Dendritic cell treated with granulocyte-macrophage colony-stimulating factor and Interleukin-4, amounts not matched to agents 40 ng/mL and 50 ng/mL, for 4 days (primary cell): ENCODE measurements at regions not wholly inside any gene's neighbourhood (a gene's known extent, or its start where the extent isn't known, plus 50 kb on each side); places are given as distances from the start of the nearest gene placed in this dataset.
A peak's percentile ranks its signal among the peaks of the same experiment; 100 is the strongest.

Experiments
- H3K27ac Mint-ChIP-seq: one replicate; pipeline ENCODE4 v1.8.0; 2022; ENCODE audit warnings: mild to moderate bottlenecking, mixed read lengths
- H3K27me3 Mint-ChIP-seq: one replicate; pipeline ENCODE4 v1.8.0; 2022; ENCODE audit warnings: mild to moderate bottlenecking, mixed read lengths
- H3K36me3 Mint-ChIP-seq: one replicate; pipeline ENCODE4 v1.8.0; 2022; ENCODE audit warnings: low read depth, mixed read lengths
- H3K4me1 Mint-ChIP-seq: one replicate; pipeline ENCODE4 v1.8.0; 2022; ENCODE audit warnings: low read depth, mixed read lengths
- H3K4me3 Mint-ChIP-seq: one replicate; pipeline ENCODE4 v1.8.0; 2022; ENCODE audit warnings: mild to moderate bottlenecking, moderate library complexity, mixed read lengths
- H3K9me3 Mint-ChIP-seq: one replicate; pipeline ENCODE4 v1.8.0; 2022; ENCODE audit warnings: mixed read lengths
- intact Hi-C: fragments of 100-400 bp; cut with micrococcal nuclease; formaldehyde crosslinking; loops from one replicate; pipeline ENCODE4 v1.15.0; 2022

DNA sequence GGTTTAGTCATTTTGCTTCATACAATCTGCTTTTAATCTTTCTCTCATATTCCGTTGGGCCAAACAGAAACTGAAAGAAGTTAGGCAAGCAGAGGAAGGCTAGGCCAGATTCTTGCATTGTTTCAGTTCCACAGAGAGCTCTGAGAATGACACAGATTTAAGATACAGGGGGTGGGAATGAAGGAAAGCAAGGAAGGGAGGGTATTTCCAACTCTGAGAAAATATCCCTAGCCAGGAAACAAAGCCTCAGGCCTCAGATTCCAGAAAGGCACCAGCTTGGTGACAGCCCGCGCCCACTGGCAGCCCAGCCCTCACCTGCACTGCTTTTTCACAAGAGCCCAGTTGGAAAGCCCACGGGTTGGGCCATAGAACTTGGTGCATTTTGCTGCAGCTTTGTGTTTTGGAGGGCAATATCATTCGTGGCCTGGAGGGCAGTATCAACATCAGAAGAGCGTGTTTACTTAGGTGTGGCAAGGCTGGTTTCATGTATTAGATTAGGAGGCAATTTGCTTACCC, 63.5 kb downstream of the ENC1 start:
- Mint-ChIP-seq H3K36me3 (no peaks in the 10 kb centered on the region), H3K27me3 (no peaks in the 10 kb centered on the region), H3K27ac (peak overlapping the region; percentile 30), H3K9me3 (no peaks in the 10 kb centered on the region), H3K4me1 (peaks cover 14% of the 10 kb centered on the region), H3K4me3 (no peak overlapping the region)
- intact Hi-C loops, result no loop called here

DNA sequence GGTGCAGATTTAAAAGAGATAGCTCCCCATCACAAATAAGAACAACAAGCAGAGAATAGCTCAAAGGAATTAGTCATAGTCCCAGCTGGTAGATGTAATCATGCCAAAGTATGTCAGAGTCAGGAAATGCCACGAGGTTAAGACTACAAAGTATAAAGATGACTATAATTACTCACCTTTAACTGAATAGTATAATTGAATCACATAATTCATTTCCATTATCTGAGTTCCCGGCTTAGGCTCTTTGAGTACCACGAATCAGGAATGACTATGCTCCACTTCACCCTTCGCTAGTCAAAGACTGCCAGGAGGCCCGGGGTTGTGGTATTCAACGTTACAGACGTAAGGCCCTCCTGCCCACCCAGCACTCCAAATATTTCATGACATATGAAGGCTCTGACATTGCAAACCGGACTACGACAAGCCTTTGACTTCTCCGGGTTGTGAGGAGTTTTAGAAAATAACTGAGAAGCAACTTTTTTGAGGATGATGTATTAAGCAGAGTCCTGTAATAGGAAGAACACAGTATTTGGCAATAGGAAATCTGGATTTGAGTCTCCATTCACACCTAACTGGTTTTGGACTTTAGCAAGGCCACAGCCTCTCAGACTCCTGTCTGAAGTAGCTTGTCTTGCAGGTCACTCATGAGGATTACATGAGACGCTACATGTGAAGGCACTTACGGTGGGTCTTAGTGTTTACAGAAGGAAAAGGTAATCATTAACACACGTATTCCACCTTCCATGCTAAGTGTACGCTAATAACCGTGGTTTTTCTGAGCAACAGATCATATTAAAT, 64.6 kb downstream of the ENC1 start:
- H3K27me3 Mint-ChIP-seq, result no peaks in the 10 kb centered on the region
- peak overlapping the region; percentile 30 for H3K27ac Mint-ChIP-seq
- intact Hi-C loops, result no loop called here
- H3K36me3 Mint-ChIP-seq, result no peaks in the 10 kb centered on the region
- peaks cover 14% of the 10 kb centered on the region for H3K4me1 Mint-ChIP-seq
- H3K9me3 Mint-ChIP-seq, result no peaks in the 10 kb centered on the region
- H3K4me3 Mint-ChIP-seq, result no peak overlapping the region

DNA sequence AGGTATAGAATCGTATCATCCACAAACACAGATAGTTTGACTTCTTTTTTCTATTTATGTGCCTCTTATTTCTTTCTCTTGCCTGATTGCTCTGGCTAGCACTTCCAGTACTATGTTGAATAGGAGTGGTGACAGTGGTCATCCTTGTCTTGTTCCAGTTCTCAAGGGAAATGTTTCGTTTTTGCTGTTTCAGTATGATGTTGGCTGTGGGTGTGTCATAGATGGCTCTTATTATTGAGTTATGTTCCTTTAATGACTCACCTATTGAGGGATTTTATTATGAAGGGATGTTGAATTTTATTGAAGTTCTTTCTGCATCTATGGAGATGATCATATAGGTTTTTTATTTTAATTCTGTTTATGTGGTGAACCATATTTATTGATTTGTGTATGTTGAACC, 70.3 kb downstream of the ENC1 start:
- Mint-ChIP-seq H3K27ac (no peak overlapping the region), H3K9me3 (peaks cover 8% of the 10 kb centered on the region), H3K27me3 (no peaks in the 10 kb centered on the region), H3K36me3 (no peaks in the 10 kb centered on the region), H3K4me1 (no peaks in the 10 kb centered on the region), H3K4me3 (no peak overlapping the region)
- intact Hi-C loops, result no loop called here

DNA sequence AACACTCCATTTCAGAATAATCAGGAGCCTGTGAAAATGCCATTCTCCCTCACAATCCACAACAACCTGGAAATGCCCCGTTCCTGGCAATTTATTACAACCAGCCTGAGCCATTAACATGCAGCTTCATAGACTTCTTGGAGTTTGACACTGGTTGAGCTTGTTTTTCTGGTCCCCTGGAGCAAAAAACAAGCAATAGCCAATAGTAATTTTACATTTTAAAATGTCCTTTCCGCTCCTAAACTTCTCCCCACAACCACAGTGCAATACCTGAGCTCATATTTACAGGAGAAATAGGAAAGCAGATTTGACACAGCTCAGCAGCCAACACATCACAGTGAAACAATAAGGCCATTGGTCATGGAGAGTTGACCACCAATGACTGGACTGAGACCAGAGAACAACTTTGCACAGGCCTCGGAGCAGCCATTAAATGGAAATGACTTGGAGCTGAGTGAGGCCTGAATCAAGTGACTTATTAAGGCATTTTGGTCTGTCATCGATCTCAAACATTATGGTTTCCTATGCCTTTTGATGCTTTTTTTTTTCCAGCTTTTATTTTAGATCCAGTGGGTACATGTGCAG, 73.0 kb downstream of the ENC1 start:
- H3K27ac Mint-ChIP-seq, result no peak overlapping the region
- no peaks in the 10 kb centered on the region for H3K4me1 Mint-ChIP-seq
- intact Hi-C loops, result no loop called here
- H3K36me3 Mint-ChIP-seq, result no peaks in the 10 kb centered on the region
- no peak overlapping the region for H3K4me3 Mint-ChIP-seq
- H3K27me3 Mint-ChIP-seq, result no peaks in the 10 kb centered on the region
- peaks cover 8% of the 10 kb centered on the region for H3K9me3 Mint-ChIP-seq

DNA sequence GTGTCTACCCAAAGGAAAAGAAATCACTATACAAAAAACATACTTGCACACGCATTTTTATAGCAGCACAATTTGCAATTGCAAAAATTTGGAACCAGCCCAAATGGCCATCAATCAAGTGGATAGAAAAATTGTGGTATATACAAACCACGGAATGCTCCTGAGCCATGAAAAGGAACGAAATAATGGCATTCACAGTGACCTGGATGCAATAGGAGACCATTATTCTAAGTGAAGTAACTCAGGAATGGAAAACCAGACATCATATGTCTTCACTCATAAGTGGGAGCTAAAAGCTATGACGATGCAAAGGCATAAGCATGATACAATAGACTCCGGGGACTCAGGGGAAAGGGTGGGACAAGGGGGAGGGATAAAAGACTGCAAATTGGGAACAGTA, 78.4 kb downstream of the ENC1 start:
- intact Hi-C loops, result no loop called here
- Mint-ChIP-seq H3K36me3 (no peaks in the 10 kb centered on the region), H3K4me3 (no peak overlapping the region), H3K27me3 (peaks cover 3% of the 10 kb centered on the region), H3K9me3 (no peaks in the 10 kb centered on the region), H3K4me1 (peaks cover 6% of the 10 kb centered on the region), H3K27ac (no peak overlapping the region)

DNA sequence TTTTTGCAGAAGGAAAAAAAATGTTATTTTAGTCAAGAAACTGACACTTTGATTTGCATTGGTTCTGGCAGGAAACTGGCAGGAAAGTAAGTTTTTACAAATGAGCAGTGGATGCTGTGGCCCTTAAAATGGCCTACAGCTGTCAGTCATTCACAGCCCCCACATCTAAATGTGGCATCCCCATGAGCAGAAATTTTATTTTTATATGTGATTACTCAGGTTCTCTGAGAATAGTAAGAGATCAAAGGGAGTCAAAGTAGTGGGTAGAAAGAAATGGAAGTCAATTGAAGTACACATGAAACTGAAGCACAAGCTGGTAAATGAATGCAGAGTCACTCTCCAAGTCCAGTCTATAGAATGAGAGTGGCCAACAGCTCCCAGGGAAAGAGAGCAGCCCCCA, 80.3 kb downstream of the ENC1 start:
- Mint-ChIP-seq H3K27me3 (peaks cover 3% of the 10 kb centered on the region), H3K4me3 (no peak overlapping the region), H3K27ac (no peak overlapping the region), H3K4me1 (peaks cover 6% of the 10 kb centered on the region), H3K36me3 (no peaks in the 10 kb centered on the region), H3K9me3 (no peaks in the 10 kb centered on the region)
- intact Hi-C loops, result no loop called here

DNA sequence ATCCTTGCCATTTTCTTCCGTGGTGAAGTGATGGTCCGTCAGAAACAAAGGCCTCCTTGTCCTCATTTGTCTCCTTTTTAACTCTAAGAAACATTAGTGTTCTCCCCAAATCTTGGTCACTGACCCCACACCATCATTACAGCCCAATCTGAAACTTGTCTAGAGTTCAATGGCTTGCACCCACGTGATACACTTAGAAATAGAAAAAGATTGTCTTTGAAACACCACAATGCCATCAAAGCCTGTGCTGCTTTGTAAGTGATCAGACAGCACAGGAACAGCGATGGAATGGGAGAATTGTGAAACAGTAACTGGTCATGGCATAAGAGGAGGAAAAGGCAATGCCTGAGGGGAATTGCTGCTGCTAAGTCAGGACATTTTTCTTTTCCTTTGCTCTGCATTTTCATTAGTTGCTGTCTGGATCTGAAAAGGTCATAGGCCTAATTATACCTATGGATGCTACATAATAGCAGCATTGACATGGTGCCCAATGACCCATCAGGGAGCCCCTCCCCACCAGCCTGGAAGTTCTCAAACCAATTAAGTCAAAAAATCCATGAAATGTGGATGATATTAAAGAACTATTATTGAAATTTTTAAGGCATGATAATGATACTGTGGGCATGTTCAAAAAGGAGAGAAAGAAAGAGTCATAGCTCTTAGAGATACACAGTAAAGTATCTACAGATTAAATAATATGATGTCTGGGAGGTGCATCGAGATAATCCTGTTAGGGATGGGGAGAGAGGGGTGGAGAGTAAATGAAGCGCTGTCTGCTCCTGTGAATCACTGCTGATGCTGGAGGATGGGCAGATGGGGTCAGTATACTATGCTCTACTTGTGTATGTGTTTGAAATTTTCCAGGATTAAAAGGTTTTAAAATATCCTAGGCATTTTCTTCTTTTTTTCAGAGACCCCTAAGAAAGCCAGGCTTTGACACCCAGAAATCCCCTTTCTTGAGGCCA, 83.6 kb downstream of the ENC1 start:
- Mint-ChIP-seq H3K4me3 (no peak overlapping the region), H3K27ac (no peak overlapping the region), H3K9me3 (no peaks in the 10 kb centered on the region), H3K36me3 (no peaks in the 10 kb centered on the region), H3K4me1 (peaks cover 6% of the 10 kb centered on the region), H3K27me3 (peaks cover 4% of the 10 kb centered on the region)
- intact Hi-C loops, result no loop called here

DNA sequence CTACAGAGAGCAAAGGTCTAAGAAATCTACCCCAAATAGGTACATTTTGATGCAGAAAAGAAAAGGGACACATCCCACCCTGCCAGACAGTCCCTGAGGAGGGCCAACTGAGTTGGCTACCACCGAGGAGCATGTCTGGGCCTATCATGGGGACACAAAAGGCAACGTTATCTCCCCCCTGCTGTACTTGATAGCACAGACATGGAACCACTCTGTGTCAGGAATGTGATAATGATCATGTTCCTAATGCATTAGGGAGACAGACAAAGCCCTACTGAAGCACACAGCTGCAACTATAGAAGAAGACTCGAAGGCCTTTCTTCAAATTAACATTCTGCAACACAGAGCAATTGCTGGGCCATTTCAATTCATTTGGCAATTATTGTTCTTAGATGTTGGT, 84.5 kb downstream of the ENC1 start:
- Mint-ChIP-seq H3K9me3 (no peaks in the 10 kb centered on the region), H3K4me1 (peaks cover 6% of the 10 kb centered on the region), H3K36me3 (no peaks in the 10 kb centered on the region), H3K27me3 (peaks cover 1% of the 10 kb centered on the region), H3K4me3 (no peak overlapping the region), H3K27ac (no peak overlapping the region)
- intact Hi-C loops, result no loop called here

DNA sequence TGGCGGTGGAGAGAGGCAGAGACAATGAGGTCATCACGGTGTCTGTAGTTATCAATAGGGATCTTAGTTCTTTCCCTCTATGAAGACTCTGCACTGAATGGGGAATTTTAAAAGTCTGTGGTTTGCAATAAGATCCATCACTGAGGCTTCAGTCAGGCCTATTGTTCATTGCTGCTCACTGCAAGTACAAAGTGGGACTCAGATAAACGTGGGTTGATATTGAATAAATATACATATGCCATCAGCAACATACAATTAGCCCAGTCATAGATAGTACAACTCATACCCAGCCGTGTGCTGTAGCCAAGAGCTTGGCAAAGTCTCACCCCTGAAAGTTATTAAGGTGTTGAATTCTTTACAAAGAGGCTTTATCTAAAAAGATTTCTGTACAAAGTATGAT, 88.4 kb downstream of the ENC1 start:
- H3K27ac Mint-ChIP-seq, result no peak overlapping the region
- no peaks in the 10 kb centered on the region for H3K4me1 Mint-ChIP-seq
- no peak overlapping the region for H3K4me3 Mint-ChIP-seq
- no peaks in the 10 kb centered on the region for H3K36me3 Mint-ChIP-seq
- peaks cover 1% of the 10 kb centered on the region for H3K27me3 Mint-ChIP-seq
- intact Hi-C loops, result no loop called here
- H3K9me3 Mint-ChIP-seq, result no peaks in the 10 kb centered on the region

DNA sequence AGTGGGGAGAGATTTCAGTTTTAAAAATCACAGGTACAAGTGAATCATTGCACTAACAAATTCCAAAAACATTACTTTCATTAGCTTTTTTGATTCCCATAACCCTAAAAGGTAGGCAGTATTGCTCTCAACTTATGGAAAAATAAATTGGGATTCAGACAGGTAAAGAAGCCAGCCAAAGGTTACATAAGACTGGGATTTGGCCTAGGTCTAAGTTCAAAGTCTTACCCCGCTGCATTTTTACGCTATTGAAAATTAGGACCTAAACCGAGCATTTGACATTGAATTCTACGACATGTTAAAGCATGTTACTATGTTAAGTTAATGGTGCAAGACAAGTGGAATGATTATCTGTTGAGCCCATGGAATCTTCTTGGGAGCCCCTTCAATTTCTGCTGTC, 89.6 kb downstream of the ENC1 start:
- intact Hi-C loops, result no loop called here
- Mint-ChIP-seq H3K4me1 (no peaks in the 10 kb centered on the region), H3K27me3 (peaks cover 1% of the 10 kb centered on the region), H3K27ac (no peak overlapping the region), H3K36me3 (no peaks in the 10 kb centered on the region), H3K9me3 (no peaks in the 10 kb centered on the region), H3K4me3 (no peak overlapping the region)

DNA sequence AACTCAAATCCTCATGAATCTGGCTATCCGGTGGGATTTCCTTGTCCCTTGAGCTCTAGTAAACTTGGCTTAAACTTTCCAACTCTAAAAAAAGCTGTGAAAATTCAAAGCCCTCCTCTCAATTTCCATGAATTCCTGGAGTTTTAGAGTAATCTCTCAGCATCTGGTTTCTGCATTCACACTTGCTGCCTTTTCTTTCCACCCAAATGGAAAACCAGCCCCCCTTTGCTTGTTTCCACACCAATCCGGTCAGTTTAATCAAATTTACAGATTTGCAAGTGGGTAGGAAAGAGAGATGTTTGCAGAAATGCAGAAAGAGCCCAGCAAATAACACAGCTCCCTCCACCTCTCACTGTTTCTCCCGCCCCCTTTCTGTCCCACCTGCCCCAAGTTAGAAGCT, 91.1 kb downstream of the ENC1 start:
- no peak overlapping the region for H3K27ac Mint-ChIP-seq
- intact Hi-C loops, result no loop called here
- H3K4me1 Mint-ChIP-seq, result no peaks in the 10 kb centered on the region
- no peaks in the 10 kb centered on the region for H3K36me3 Mint-ChIP-seq
- H3K9me3 Mint-ChIP-seq, result no peaks in the 10 kb centered on the region
- H3K27me3 Mint-ChIP-seq, result peaks cover 1% of the 10 kb centered on the region
- no peak overlapping the region for H3K4me3 Mint-ChIP-seq

DNA sequence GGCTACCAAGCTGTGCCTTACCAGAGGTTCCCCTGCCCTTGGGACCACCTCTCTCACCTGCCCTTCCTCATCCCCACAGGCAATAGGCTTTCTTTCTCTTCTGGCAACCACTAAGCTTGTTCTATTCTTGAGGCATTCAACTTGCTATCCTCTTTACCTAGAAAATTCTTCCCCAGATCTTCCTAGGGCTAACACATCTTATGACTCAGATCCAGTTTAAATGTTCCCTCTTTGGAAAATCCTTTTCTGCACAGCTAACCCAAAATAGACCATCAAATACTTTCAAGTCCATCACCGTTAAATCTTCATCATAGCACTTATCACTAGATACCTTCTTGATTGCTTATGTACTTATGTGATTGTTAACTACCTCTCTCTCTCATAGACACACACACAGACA, 93.7 kb downstream of the ENC1 start:
- no peaks in the 10 kb centered on the region for H3K36me3 Mint-ChIP-seq
- peaks cover 6% of the 10 kb centered on the region for H3K27me3 Mint-ChIP-seq
- no peaks in the 10 kb centered on the region for H3K9me3 Mint-ChIP-seq
- H3K4me3 Mint-ChIP-seq, result no peak overlapping the region
- no peak overlapping the region for H3K27ac Mint-ChIP-seq
- intact Hi-C loops, result no loop called here
- peaks cover 12% of the 10 kb centered on the region for H3K4me1 Mint-ChIP-seq

DNA sequence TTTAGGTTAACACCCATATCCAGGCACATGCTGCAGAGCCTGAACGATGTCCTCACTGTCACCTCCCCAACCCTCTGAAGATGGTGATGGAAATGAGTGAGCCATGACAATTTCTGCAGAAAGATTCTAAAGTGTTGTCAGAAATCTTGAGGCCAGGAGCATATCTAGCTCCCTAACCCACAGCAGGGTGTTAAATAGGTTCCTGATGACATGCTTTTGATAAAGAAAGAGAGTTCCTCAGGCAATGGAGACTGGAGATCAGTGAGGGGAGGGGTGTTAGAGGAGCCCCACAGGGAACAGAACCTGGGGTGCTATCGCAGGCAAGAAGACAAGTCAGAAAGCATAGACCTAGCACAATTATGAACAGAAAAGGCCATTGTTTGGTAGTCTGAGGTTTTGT, 95.7 kb downstream of the ENC1 start:
- Mint-ChIP-seq H3K36me3 (no peaks in the 10 kb centered on the region), H3K27me3 (peaks cover 6% of the 10 kb centered on the region)

More for the DNA sequence above, 95.7 kb downstream of the ENC1 start:
- H3K27ac Mint-ChIP-seq, result no peak overlapping the region
- peaks cover 12% of the 10 kb centered on the region for H3K4me1 Mint-ChIP-seq
- H3K9me3 Mint-ChIP-seq, result no peaks in the 10 kb centered on the region
- intact Hi-C loops, result no loop called here
- no peak overlapping the region for H3K4me3 Mint-ChIP-seq
